Endothelial cell of umbilical vein (primary cell): ENCODE measurements at regions not wholly inside any gene's neighbourhood (a gene's known extent, or its start where the extent isn't known, plus 50 kb on each side); places are given as distances from the start of the nearest gene placed in this dataset.

Experiments
- BruUV-seq: library from RNA; stranded (reverse); fragments of 400-500 nt; replicated peaks from 2 replicates; lab custom pipeline; 2021; lab: Mats Ljungman, UMichigan
- CTCF ChIA-PET: fragments of 300-600, 350-600 bp; sonication (Branson Sonifier 250); formaldehyde crosslinking; loops from one replicate; lab custom pipeline; 2021; ENCODE audit warnings: antibody characterized with exemption, inconsistent platforms; lab: Charles Lee
- POLR2A ChIA-PET: fragments of 300-600, 350-600 bp; sonication (Branson Sonifier 250); formaldehyde crosslinking; loops from one replicate; lab custom pipeline; 2021; ENCODE audit warnings: antibody characterized with exemption, inconsistent platforms; lab: Charles Lee
- DNase-seq: peaks from one replicate; pipeline ENCODE4 v3.0.0-alpha.2; 2011; ENCODE audit warnings: low read depth, low spot score
- FAIRE-seq: peaks from 2 replicates; lab custom pipeline; 2011; peaks lifted over from hg19 to GRCh38; lab: Jason Lieb, UNC
- H2AFZ ChIP-seq: 2 replicates; pipeline ENCODE4 v1.6.0; 2012; ENCODE audit warnings: low read depth, low read length, control low read depth, inconsistent platforms
- H3K27ac ChIP-seq: 2 replicates; pipeline ENCODE4 v1.5.1; 2011; ENCODE audit warnings: low read depth, mild to moderate bottlenecking, control low read depth, low read length, moderate library complexity; ENCODE audit not compliant: insufficient read depth
- H3K27me3 ChIP-seq, 2 experiments: 2 replicates each; pipeline versions ENCODE4 v1.6.0 to v1.6.1; 2011; ENCODE audit warnings: low read length in 2 of 2, mixed read lengths in 1 of 2; ENCODE audit not compliant: control insufficient read depth in 2 of 2, insufficient read depth in 2 of 2
- H3K36me3 ChIP-seq, 2 experiments: 2 replicates in 1 of 2; 3 replicates in 1 of 2; pipeline ENCODE4 v1.5.1; 2011; ENCODE audit warnings: low read length in 2 of 2, mild to moderate bottlenecking in 1 of 2, moderate library complexity in 1 of 2; ENCODE audit not compliant: control insufficient read depth in 2 of 2, insufficient read depth in 2 of 2; ENCODE audit errors: extremely low read depth in 1 of 2
- H3K4me1 ChIP-seq: 3 replicates; pipeline ENCODE4 v1.5.1; 2011; ENCODE audit warnings: mild to moderate bottlenecking, low read length; ENCODE audit not compliant: control insufficient read depth, insufficient read depth; ENCODE audit errors: extremely low read depth
- H3K4me2 ChIP-seq: 2 replicates; pipeline ENCODE4 v1.6.1; 2011; ENCODE audit warnings: low read length, control low read depth, mixed read lengths; ENCODE audit not compliant: insufficient read depth
- H3K4me3 ChIP-seq, 3 experiments: fragments of 200-600 bp in 1 of 3; sonication (generic), shearing (Covaris generic) in 1 of 3; replicated peaks in 1 of 3; 2 replicates each; pipeline ENCODE4 v1.5.1; 2011 to 2016; ENCODE audit warnings: control low read depth in 3 of 3, low read length in 3 of 3, mild to moderate bottlenecking in 2 of 3, inconsistent platforms in 1 of 3, low read depth in 1 of 3, moderate library complexity in 1 of 3; ENCODE audit not compliant: insufficient read depth in 1 of 3
- H3K79me2 ChIP-seq: 2 replicates; pipeline ENCODE4 v1.6.0; 2012; ENCODE audit warnings: low read length, inconsistent platforms; ENCODE audit not compliant: control insufficient read depth, insufficient read depth
- H3K9ac ChIP-seq: replicated peaks from 2 replicates; pipeline ENCODE3; 2011; ENCODE audit warnings: low read length, control low read depth; ENCODE audit not compliant: insufficient read depth; ENCODE audit errors: extremely low read depth
- H3K9me1 ChIP-seq: replicated peaks from 3 replicates; pipeline ENCODE4 v1.6.0; 2011; ENCODE audit warnings: mild to moderate bottlenecking, low read length; ENCODE audit not compliant: control insufficient read depth, insufficient read depth; ENCODE audit errors: extremely low read depth
- H3K9me3 ChIP-seq: replicated peaks from 2 replicates; pipeline ENCODE4 v1.5.1; 2012; ENCODE audit warnings: low read length, inconsistent platforms; ENCODE audit not compliant: control insufficient read depth, insufficient read depth
- H4K20me1 ChIP-seq: replicated peaks from 2 replicates; pipeline ENCODE3; 2011; ENCODE audit warnings: mild to moderate bottlenecking, low read length; ENCODE audit not compliant: control insufficient read depth, insufficient read depth; ENCODE audit errors: extremely low read depth
- EZH2 ChIP-seq: IDR thresholded peaks from 2 replicates; pipeline ENCODE4 v1.6.1; 2012; ENCODE audit warnings: borderline replicate concordance, low read depth, mild to moderate bottlenecking, moderate library complexity, low read length, inconsistent platforms; ENCODE audit not compliant: severe bottlenecking
- FOS ChIP-seq: IDR thresholded peaks from 2 replicates; pipeline ENCODE4 v1.6.1; 2011; ENCODE audit warnings: mild to moderate bottlenecking, low read length, moderate library complexity, borderline replicate concordance; ENCODE audit not compliant: insufficient read depth
- GATA2 ChIP-seq: IDR thresholded peaks from 2 replicates; pipeline ENCODE4 v1.7.0; 2011; ENCODE audit warnings: low read depth, mild to moderate bottlenecking, moderate library complexity, mixed read lengths, low read length; ENCODE audit not compliant: insufficient read length, insufficient read depth
- JUN ChIP-seq: IDR thresholded peaks from 2 replicates; pipeline ENCODE4 v1.6.1; 2011; ENCODE audit warnings: borderline replicate concordance, low read depth; ENCODE audit not compliant: insufficient read length, insufficient read depth
- MYC ChIP-seq: IDR thresholded peaks from one replicate; pipeline ENCODE4 v1.6.1; 2011; ENCODE audit warnings: mild to moderate bottlenecking, low read depth, low read length
- POLR2A ChIP-seq: IDR thresholded peaks from 2 replicates; pipeline ENCODE4 v1.6.1; 2012; ENCODE audit warnings: low read depth, mild to moderate bottlenecking, control low read depth, low read length
- POLR2AphosphoS5 ChIP-seq: IDR thresholded peaks from 2 replicates; pipeline ENCODE4 v1.6.1; 2012; ENCODE audit warnings: low read depth, mild to moderate bottlenecking, control low read depth, low read length, moderate library complexity; ENCODE audit not compliant: insufficient read depth
- dilution Hi-C: fragments of 300-500 bp; cut with MboI; formaldehyde crosslinking; loops from one replicate; pipeline ENCODE4 v1.15.0; 2019; ENCODE audit warnings: low sequenced_read_pairs; ENCODE audit not compliant: extremely low pct_ligation_motif_present
- intact Hi-C: fragments of 100-400 bp; cut with micrococcal nuclease; formaldehyde crosslinking; loops from one replicate; pipeline ENCODE4 v1.10.0; 2022
- TF ChIP-seq, protein P1 (sequence below): IDR thresholded peaks from 2 replicates; pipeline ENCODE4 v1.6.1; 2011; ENCODE audit not compliant: insufficient read depth, insufficient read length
- TF ChIP-seq, protein P2 (sequence below), 2 donors: IDR thresholded peaks; 1 replicate in 1 of 2; 2 replicates in 1 of 2; pipeline ENCODE4 v1.5.1; 2011; ENCODE audit warnings: low read length in 2 of 2, mild to moderate bottlenecking in 2 of 2, moderate library complexity in 2 of 2, control low read depth in 1 of 2, inconsistent platforms in 1 of 2, low read depth in 1 of 2; ENCODE audit not compliant: insufficient read depth in 1 of 2; ENCODE audit errors: extremely low read depth in 1 of 2

DNA sequence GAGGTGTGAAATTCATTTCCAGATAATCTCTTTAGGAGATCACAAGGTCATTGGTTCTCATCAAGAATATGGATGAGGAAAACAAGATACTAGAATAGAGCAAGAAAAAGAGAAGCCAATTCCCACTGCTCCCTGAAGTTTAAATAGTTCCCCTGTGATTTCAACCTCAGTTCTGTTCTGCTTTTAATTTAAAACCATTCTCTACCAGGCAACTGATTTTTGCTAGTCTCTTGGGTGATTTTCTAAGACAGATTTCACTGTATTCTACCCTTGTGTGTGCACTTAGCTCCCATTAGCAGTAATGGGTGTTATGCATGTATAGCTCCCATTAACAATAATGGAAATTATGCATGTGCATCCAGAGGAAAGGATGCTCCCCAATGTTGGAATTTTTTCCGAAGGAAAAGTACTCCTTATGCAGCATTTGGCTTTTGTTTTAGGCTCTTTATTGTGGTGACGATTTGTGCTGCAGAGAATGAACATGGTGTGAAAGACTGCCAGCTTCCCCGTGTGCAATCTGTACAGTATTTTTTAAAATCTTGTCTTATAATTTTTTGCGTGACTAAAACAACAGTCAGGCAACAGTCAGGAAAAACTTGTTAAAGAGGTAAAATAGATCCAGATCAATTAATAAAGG, 144.0 kb upstream of the ZRANB2 start:
- no peak overlapping the region for H3K4me3 ChIP-seq
- no peaks in the 10 kb centered on the region for H3K36me3 ChIP-seq
- ChIA-PET POLR2A (no interaction called here), CTCF (no interaction called here)
- no peaks in the 10 kb centered on the region for H3K79me2 ChIP-seq
- dilution Hi-C loops, result no loop called here
- FAIRE-seq (no peak), DNase-seq (no peak)
- H3K4me2 ChIP-seq, result no peak overlapping the region
- no peak overlapping the region for H2AFZ ChIP-seq
- BruUV-seq, result no TSS peak
- no peak overlapping the region for H3K9ac ChIP-seq
- no peaks in the 10 kb centered on the region for H3K9me3 ChIP-seq
- H3K4me1 ChIP-seq, result no peaks in the 10 kb centered on the region
- H3K27ac ChIP-seq, result no peak overlapping the region
- TF ChIP-seq, protein P1, sequence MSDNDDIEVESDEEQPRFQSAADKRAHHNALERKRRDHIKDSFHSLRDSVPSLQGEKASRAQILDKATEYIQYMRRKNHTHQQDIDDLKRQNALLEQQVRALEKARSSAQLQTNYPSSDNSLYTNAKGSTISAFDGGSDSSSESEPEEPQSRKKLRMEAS, result no peak
- TF ChIP-seq, protein P2, sequence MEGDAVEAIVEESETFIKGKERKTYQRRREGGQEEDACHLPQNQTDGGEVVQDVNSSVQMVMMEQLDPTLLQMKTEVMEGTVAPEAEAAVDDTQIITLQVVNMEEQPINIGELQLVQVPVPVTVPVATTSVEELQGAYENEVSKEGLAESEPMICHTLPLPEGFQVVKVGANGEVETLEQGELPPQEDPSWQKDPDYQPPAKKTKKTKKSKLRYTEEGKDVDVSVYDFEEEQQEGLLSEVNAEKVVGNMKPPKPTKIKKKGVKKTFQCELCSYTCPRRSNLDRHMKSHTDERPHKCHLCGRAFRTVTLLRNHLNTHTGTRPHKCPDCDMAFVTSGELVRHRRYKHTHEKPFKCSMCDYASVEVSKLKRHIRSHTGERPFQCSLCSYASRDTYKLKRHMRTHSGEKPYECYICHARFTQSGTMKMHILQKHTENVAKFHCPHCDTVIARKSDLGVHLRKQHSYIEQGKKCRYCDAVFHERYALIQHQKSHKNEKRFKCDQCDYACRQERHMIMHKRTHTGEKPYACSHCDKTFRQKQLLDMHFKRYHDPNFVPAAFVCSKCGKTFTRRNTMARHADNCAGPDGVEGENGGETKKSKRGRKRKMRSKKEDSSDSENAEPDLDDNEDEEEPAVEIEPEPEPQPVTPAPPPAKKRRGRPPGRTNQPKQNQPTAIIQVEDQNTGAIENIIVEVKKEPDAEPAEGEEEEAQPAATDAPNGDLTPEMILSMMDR (IDR thresholded peaks at IDR 0.05; ENCODE audit: extremely low read depth in 1 of 2, insufficient read depth in 1 of 2, low read depth in 1 of 2, low read length in 2 of 2), result no peak
- TF ChIP-seq JUN (no peak), FOS (no peak), POLR2AphosphoS5 (no peak), EZH2 (no peak), POLR2A (no peak), GATA2 (no peak), MYC (no peak)
- no peaks in the 10 kb centered on the region for H3K9me1 ChIP-seq
- intact Hi-C loops, result no loop called here
- no peaks in the 10 kb centered on the region for H4K20me1 ChIP-seq
- H3K27me3 ChIP-seq, result peaks cover 0 to 5% of the 10 kb centered on the region in 2 experiments
